ENCODE measurements at regions not wholly inside any gene's neighbourhood (a gene's known extent, or its start where the extent isn't known, plus 50 kb on each side); places are given as distances from the start of the nearest gene placed in this dataset.

DNA sequence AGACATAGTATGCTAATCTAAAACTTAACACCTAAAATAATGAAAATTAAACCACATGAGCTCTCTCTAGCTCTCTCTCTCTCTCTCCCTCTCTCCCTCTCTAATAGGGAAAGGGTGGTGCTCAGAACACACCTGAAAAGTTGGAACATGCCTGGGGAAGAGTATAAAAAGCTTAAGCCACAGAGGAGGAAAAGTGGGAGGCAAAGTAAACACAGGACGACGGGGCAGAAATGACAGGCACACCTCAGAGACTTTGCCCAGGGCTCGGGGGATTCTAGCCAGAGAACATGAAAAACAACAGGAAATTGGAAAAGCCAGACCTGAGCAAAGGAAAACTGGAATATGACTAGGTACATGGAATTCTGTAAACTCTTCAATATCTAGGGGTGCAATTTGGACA lies 666.1 kb downstream of the BCL11A start:
- Mint-ChIP-seq H3K9me3 (ENCODE audit: low read depth, unreplicated experiment) (peaks cover 4% of the 10 kb centered on the region), H3K36me3 (ENCODE audit: insufficient read depth, unreplicated experiment) (no peaks in the 10 kb centered on the region), H3K4me1 (ENCODE audit: low read depth, unreplicated experiment) (no peaks in the 10 kb centered on the region), H3K4me3 (ENCODE audit: low read depth, unreplicated experiment) (no peak overlapping the region), H3K27me3 (ENCODE audit: unreplicated experiment) (no peaks in the 10 kb centered on the region), H3K27ac (ENCODE audit: unreplicated experiment) (no peak overlapping the region)
- DNase-seq, result no peak
- no TSS peak for BruUV-seq (replicated peaks)
- intact Hi-C loops (cut with micrococcal nuclease; ENCODE audit: unreplicated experiment), result no loop called here
- TF ChIP-seq, protein P1, sequence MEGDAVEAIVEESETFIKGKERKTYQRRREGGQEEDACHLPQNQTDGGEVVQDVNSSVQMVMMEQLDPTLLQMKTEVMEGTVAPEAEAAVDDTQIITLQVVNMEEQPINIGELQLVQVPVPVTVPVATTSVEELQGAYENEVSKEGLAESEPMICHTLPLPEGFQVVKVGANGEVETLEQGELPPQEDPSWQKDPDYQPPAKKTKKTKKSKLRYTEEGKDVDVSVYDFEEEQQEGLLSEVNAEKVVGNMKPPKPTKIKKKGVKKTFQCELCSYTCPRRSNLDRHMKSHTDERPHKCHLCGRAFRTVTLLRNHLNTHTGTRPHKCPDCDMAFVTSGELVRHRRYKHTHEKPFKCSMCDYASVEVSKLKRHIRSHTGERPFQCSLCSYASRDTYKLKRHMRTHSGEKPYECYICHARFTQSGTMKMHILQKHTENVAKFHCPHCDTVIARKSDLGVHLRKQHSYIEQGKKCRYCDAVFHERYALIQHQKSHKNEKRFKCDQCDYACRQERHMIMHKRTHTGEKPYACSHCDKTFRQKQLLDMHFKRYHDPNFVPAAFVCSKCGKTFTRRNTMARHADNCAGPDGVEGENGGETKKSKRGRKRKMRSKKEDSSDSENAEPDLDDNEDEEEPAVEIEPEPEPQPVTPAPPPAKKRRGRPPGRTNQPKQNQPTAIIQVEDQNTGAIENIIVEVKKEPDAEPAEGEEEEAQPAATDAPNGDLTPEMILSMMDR (IDR thresholded peaks at IDR 0.05; ENCODE audit: unreplicated experiment), result no peak
- CTCF ChIA-PET, result interaction anchor here (0.7 kb wide), 1 partner anchor 374 kb away, joined by 4 read pairs; no protein-coding TSS in a partner anchor

GRCh38 chr2:59886759-59887158 lies 666.7 kb downstream of the BCL11A start:
- no peak for DNase-seq
- BruUV-seq (replicated peaks), result no TSS peak
- intact Hi-C loops (cut with micrococcal nuclease; ENCODE audit: unreplicated experiment), result no loop called here
- Mint-ChIP-seq H3K4me1 (ENCODE audit: low read depth, unreplicated experiment) (no peaks in the 10 kb centered on the region), H3K27me3 (ENCODE audit: unreplicated experiment) (no peaks in the 10 kb centered on the region), H3K9me3 (ENCODE audit: low read depth, unreplicated experiment) (peaks cover 4% of the 10 kb centered on the region), H3K36me3 (ENCODE audit: insufficient read depth, unreplicated experiment) (no peaks in the 10 kb centered on the region), H3K4me3 (ENCODE audit: low read depth, unreplicated experiment) (no peak overlapping the region), H3K27ac (ENCODE audit: unreplicated experiment) (no peak overlapping the region)
- TF ChIP-seq, protein P1 (IDR thresholded peaks at IDR 0.05; ENCODE audit: unreplicated experiment), result no peak
- CTCF ChIA-PET, result no interaction called here

DNA sequence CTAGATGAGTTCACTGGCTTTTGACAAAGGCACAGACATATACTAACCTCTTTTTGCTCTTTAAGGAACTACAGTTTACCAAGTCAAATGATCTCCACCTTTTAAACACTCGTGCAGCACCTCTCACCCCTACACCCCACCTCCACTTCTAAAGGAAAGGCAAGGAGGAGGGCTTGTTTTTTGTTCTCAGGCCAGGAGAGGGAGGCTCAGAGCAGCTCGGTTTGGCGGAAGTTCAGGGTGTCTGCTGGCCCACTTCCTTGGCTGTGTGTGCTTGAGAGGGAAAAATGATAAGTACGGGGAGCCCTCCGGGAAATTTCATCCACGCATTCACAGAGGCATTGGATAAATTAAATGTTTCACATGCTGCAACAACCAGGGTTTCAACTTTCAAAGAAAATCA lies 667.9 kb downstream of the BCL11A start:
- H3K9me3 Mint-ChIP-seq (ENCODE audit: low read depth, unreplicated experiment), result peaks cover 4% of the 10 kb centered on the region
- no peak overlapping the region for H3K27ac Mint-ChIP-seq (ENCODE audit: unreplicated experiment)
- CTCF ChIA-PET, result no interaction called here
- intact Hi-C loops (cut with micrococcal nuclease; ENCODE audit: unreplicated experiment), result no loop called here
- no TSS peak for BruUV-seq (replicated peaks)
- no peak overlapping the region for H3K4me3 Mint-ChIP-seq (ENCODE audit: low read depth, unreplicated experiment)
- no peaks in the 10 kb centered on the region for H3K27me3 Mint-ChIP-seq (ENCODE audit: unreplicated experiment)
- no peaks in the 10 kb centered on the region for H3K36me3 Mint-ChIP-seq (ENCODE audit: insufficient read depth, unreplicated experiment)
- no peak for DNase-seq
- H3K4me1 Mint-ChIP-seq (ENCODE audit: low read depth, unreplicated experiment), result no peaks in the 10 kb centered on the region
- TF ChIP-seq, protein P1 (IDR thresholded peaks at IDR 0.05; ENCODE audit: unreplicated experiment), result no peak

DNA sequence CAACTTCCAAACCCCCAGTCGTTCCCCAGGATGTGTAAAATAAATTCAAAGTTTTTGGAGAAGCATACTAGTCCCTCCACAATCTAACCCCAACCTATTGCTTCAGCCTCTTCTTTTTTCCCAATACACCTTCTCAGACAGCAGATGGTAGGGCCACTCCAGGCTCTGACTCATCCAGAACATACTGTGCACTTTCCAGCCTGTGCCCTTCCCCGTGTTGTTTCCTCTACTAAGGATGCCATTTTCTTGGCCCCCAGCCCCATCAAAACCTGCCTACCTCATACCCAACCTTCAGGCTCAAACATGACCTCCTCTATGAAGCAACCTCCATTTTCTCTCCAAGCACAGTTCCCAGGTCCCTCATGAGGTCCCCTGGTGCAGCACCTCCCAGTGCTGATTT lies 669.3 kb downstream of the BCL11A start:
- DNase-seq, result no peak
- Mint-ChIP-seq H3K4me3 (ENCODE audit: low read depth, unreplicated experiment) (no peak overlapping the region), H3K9me3 (ENCODE audit: low read depth, unreplicated experiment) (peaks cover 4% of the 10 kb centered on the region), H3K27me3 (ENCODE audit: unreplicated experiment) (no peaks in the 10 kb centered on the region), H3K4me1 (ENCODE audit: low read depth, unreplicated experiment) (no peaks in the 10 kb centered on the region), H3K27ac (ENCODE audit: unreplicated experiment) (no peak overlapping the region), H3K36me3 (ENCODE audit: insufficient read depth, unreplicated experiment) (no peaks in the 10 kb centered on the region)
- BruUV-seq (replicated peaks), result no TSS peak
- CTCF ChIA-PET, result no interaction called here
- TF ChIP-seq, protein P1 (IDR thresholded peaks at IDR 0.05; ENCODE audit: unreplicated experiment), result no peak
- intact Hi-C loops (cut with micrococcal nuclease; ENCODE audit: unreplicated experiment), result no loop called here

All from Calu3 (cell line).